GM19397 (cell line): ENCODE measurements at regions not wholly inside any gene's neighbourhood (a gene's known extent, or its start where the extent isn't known, plus 50 kb on each side); places are given as distances from the start of the nearest gene placed in this dataset.
A peak's percentile ranks its signal among the peaks of the same experiment; 100 is the strongest.
"Not testable (repeated sequence)": the region's sequence is repeated elsewhere in the genome, so short reads cannot be mapped to it uniquely, and the experiment has no call there.

ENCODE experiments used
- ATAC-seq: cut with Tn5 transposase; IDR thresholded peaks from one replicate; pipeline ENCODE4 v1.9.1; 2021; ENCODE audit warnings: mild to moderate bottlenecking, moderate library complexity; ENCODE audit not compliant: unreplicated experiment

- peak; percentile 98 for ATAC-seq
Observed at GRCh38 chrX:22526339-22526738, 253.6 kb downstream of the CBLL2 start.

- ATAC-seq = no peak
Observed at GRCh38 chrX:22527302-22527701, 254.6 kb downstream of the CBLL2 start.

- ATAC-seq = no peak
Observed at GRCh38 chrX:22533898-22534297, 261.2 kb downstream of the CBLL2 start.

GRCh38 chrX:22534643-22535042, 261.9 kb downstream of the CBLL2 start:
- ATAC-seq = no peak

- ATAC-seq = no peak
Observed at GRCh38 chrX:22536746-22537304, 264.1 kb downstream of the CBLL2 start.

- no peak for ATAC-seq
Observed at GRCh38 chrX:22538580-22538979, 265.9 kb downstream of the CBLL2 start.

GRCh38 chrX:22541926-22542325, 269.2 kb downstream of the CBLL2 start:
- ATAC-seq = no peak

GRCh38 chrX:22542641-22543040, 269.9 kb downstream of the CBLL2 start:
- ATAC-seq = no peak

GRCh38 chrX:22559506-22559905, 286.8 kb downstream of the CBLL2 start:
- no peak for ATAC-seq

- ATAC-seq = no peak
Observed at GRCh38 chrX:22575161-22575845, 302.6 kb downstream of the CBLL2 start.

GRCh38 chrX:22577181-22577580, 304.5 kb downstream of the CBLL2 start:
- ATAC-seq = no peak

- no peak for ATAC-seq
Observed at GRCh38 chrX:22585831-22586230, 313.1 kb downstream of the CBLL2 start.

- ATAC-seq = no peak
Observed at GRCh38 chrX:22589845-22590244, 317.1 kb downstream of the CBLL2 start.

- ATAC-seq = no peak
Observed at GRCh38 chrX:22594766-22595165, 322.1 kb downstream of the CBLL2 start.

GRCh38 chrX:22603060-22603459, 330.3 kb downstream of the CBLL2 start:
- no peak for ATAC-seq

- not testable (repeated sequence) for ATAC-seq
Observed at GRCh38 chrX:22609452-22609851, 336.7 kb downstream of the CBLL2 start.

- no peak for ATAC-seq
Observed at GRCh38 chrX:22616867-22617266, 344.2 kb downstream of the CBLL2 start.

- ATAC-seq = no peak
Observed at GRCh38 chrX:22627576-22627975, 354.9 kb downstream of the CBLL2 start.

- ATAC-seq = no peak
Observed at GRCh38 chrX:22628275-22628674, 355.6 kb downstream of the CBLL2 start.

GRCh38 chrX:22629105-22629725, 356.5 kb downstream of the CBLL2 start:
- ATAC-seq = no peak

- ATAC-seq = no peak
Observed at GRCh38 chrX:22634083-22634482, 361.4 kb downstream of the CBLL2 start.

GRCh38 chrX:22634751-22635150, 362.0 kb downstream of the CBLL2 start:
- no peak for ATAC-seq
